ENCODE measurements at regions not wholly inside any gene's neighbourhood (a gene's known extent, or its start where the extent isn't known, plus 50 kb on each side); places are given as distances from the start of the nearest gene placed in this dataset.

GRCh38 chr3:116974702-116975101, 265.1 kb downstream of the TUSC7 start:
- ChIA-PET CTCF (ENCODE audit: partially characterized antibody) (interaction anchor here (0.9 to 2.7 kb wide), 3 partner anchors 16 to 204 kb away, joined by 3 to 9 read pairs (median 3); no protein-coding TSS in a partner anchor), POLR2A (ENCODE audit: partially characterized antibody) (no interaction called here)
- Histone ChIP-seq H3K18ac (ENCODE audit: extremely low read depth, low read length) (no peak overlapping the region), H3K79me1 (ENCODE audit: low read depth, low read length) (no peaks in the 10 kb centered on the region), H2BK20ac (ENCODE audit: low read length) (no peak overlapping the region), H3K9me3 (ENCODE audit: insufficient read depth in 2 of 2, low read depth in 1 of 2, low read length in 1 of 2) (no peaks in the 10 kb centered on the region), H2BK15ac (ENCODE audit: low read length) (no peak overlapping the region), H3K9ac (replicated peaks in 1 of 4; ENCODE audit: extremely low read depth in 1 of 4, low read depth in 3 of 4, low read length in 3 of 4) (no peak overlapping the region), H3K4ac (replicated peaks; ENCODE audit: insufficient read length, low read depth, low read length) (no peak overlapping the region), H3K4me3 (ENCODE audit: extremely low read depth in 1 of 4, insufficient read depth in 2 of 4, low read depth in 3 of 4, low read length in 4 of 4) (no peak overlapping the region), H3K4me1 (replicated peaks in 1 of 4; ENCODE audit: control insufficient read depth in 3 of 4, insufficient read depth in 4 of 4, low read length in 3 of 4) (no peaks in the 10 kb centered on the region; a peak in 1 of 7 replicates), H3K36me3 (ENCODE audit: control insufficient read depth in 2 of 4, insufficient read depth in 4 of 4, low read length in 3 of 4) (no peaks in the 10 kb centered on the region), H2BK5ac (ENCODE audit: low read depth, low read length) (no peak overlapping the region), H2AFZ (ENCODE audit: low read length) (no peak overlapping the region), H2BK12ac (ENCODE audit: low read depth, low read length) (no peak overlapping the region), H4K20me1 (replicated peaks in 1 of 2; ENCODE audit: control insufficient read depth in 1 of 2, insufficient read depth in 2 of 2, low read length in 2 of 2) (no peaks in the 10 kb centered on the region), H3K23me2 (ENCODE audit: low read depth, low read length) (no peaks in the 10 kb centered on the region), H3K79me2 (ENCODE audit: control insufficient read depth in 1 of 2, insufficient read depth in 2 of 2, low read length in 2 of 2) (no peaks in the 10 kb centered on the region), H4K8ac (ENCODE audit: extremely low read depth, insufficient read depth, low read length) (no peak overlapping the region), H4K91ac (replicated peaks; ENCODE audit: insufficient read length, low read length) (no peak overlapping the region), H2AK5ac (ENCODE audit: low read depth, low read length) (no peak overlapping the region), H3K27ac (ENCODE audit: low read depth, low read length) (no peak overlapping the region), H4K5ac (ENCODE audit: insufficient read length, low read depth, low read length) (no peak overlapping the region), H3K23ac (ENCODE audit: insufficient read length) (no peak overlapping the region), H3K14ac (ENCODE audit: insufficient read length) (no peak overlapping the region), H2BK120ac (replicated peaks; ENCODE audit: low read depth, low read length) (no peak overlapping the region), H3K27me3 (replicated peaks in 1 of 4; ENCODE audit: control insufficient read depth in 3 of 4, extremely low read depth in 1 of 4, insufficient read depth in 3 of 4, low read length in 3 of 4) (no peaks in the 10 kb centered on the region), H3K56ac (replicated peaks; ENCODE audit: insufficient read length, low read depth, low read length) (no peak overlapping the region), H3K4me2 (ENCODE audit: insufficient read depth in 1 of 2, low read depth in 2 of 2, low read length in 2 of 2) (no peak overlapping the region)
- FAIRE-seq (no peak), DNase-seq (ENCODE audit: low read depth in 1 of 2, low spot score in 2 of 2) (no peak)
- WGBS, 2 experiments (ENCODE audit: extremely low coverage in 1 of 2, insufficient coverage in 1 of 2, insufficient read length in 1 of 2, insufficient replicate concordance in 2 of 2, low coverage in 1 of 2, low lambda C conversion rate in 2 of 2, missing lambda C conversion rate in 1 of 2) = 57% methylated on average over 1 of the region's 1 CpG; no CpG with 5 or more reads in 1 of the 2 experiments
- TF ChIP-seq JUN (IDR thresholded peaks at IDR 0.05; ENCODE audit: low read depth, low read length) = no peak
- TF ChIP-seq TCF12 (IDR thresholded peaks at IDR 0.05; ENCODE audit: low read depth, low read length) = no peak
- no peak for TF ChIP-seq KDM4A (IDR thresholded peaks at IDR 0.05; ENCODE audit: low read depth, low read length, severe bottlenecking)
- no peak for TF ChIP-seq TEAD4 (IDR thresholded peaks at IDR 0.05; ENCODE audit: low read depth, low read length)
- TF ChIP-seq GTF2F1 (IDR thresholded peaks at IDR 0.05; ENCODE audit: borderline replicate concordance, low read depth, low read length) = no peak
- TF ChIP-seq HDAC2 (IDR thresholded peaks at IDR 0.05; ENCODE audit: borderline replicate concordance in 1 of 2, low read depth in 2 of 2, low read length in 2 of 2) = no peak
- TF ChIP-seq BCL11A (IDR thresholded peaks at IDR 0.05; ENCODE audit: low read depth in 2 of 2, low read length in 2 of 2) = no peak
- no peak for TF ChIP-seq MAFK (IDR thresholded peaks at IDR 0.05; ENCODE audit: low read depth, low read length)
